GM19455 (cell line): ENCODE measurements at regions not wholly inside any gene's neighbourhood (a gene's known extent, or its start where the extent isn't known, plus 50 kb on each side); places are given as distances from the start of the nearest gene placed in this dataset.

Experiments used
- ATAC-seq: cut with Tn5 transposase; IDR thresholded peaks from one replicate; pipeline ENCODE4 v1.9.1; 2021; ENCODE audit not compliant: unreplicated experiment

DNA sequence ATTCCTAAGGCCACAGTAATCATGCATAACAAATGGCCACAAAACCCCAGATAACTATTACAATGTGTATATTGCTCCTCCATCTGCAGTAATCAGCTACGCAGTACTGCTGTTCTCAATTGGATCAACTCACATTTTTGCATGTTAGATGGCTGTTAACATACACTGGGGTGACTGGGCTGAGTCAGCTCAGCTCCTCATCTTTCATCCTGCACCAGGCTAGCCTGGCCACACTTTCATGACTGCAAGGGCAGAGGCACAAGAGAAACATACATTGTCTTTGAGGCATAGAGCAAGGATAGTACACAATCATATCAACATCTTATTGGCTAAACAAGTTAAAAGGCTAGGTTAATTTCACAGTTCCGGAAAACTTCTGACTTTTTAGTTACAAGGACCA is 306.6 kb downstream of the SLC6A15 start:
- no peak for ATAC-seq

DNA sequence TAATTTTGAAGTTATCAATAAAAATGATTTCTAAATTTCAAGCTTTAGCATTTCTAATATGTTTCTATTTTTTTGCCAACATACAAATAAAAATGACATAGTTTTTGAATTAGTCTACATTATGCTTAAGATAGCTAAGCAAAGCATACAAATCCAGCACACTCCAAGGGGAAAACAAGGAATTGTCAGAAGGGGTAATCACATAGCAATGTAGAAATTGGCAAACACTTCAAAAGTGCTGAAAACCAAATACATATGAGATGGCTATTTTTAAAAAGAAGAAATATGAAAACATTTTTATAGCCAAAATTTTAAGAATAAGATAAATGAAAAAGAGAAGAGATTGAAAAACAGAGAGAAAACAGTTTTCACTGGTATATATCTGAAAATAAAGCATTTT is 308.0 kb downstream of the SLC6A15 start:
- ATAC-seq = no peak

DNA sequence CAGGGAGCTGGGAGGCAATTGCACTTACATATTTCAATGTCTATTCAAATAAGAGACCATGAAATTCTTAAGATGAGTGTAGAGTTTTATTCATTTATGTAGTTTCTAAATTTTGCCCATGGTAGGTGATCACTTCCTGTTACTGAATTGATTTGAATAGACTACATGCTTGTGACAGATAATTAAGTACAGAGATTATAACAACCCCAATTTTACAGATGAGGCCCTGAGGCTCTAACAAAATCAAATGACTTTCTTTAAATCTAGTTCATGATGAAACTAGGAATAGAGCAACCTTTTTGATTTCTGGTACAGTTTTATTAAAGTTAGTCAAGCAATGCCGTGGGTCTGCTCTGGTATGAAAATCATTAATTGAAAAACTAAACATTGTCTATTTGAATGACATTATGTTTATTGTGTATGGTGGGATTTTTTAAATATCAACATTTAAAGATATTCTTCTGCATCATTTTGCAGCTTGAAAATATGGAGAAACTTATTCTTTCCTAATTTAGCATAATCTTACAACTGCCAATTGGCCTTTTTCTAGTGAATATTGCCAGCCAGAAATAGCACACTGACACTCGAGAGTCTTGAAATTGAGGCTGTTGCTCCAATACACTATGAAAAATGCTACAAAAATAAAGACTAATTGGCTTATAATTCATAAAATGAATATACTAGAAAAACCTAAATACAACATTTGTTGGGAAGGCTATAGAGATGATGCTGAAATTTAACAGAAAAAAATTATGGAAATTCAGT is 308.9 kb downstream of the SLC6A15 start:
- no peak for ATAC-seq

DNA sequence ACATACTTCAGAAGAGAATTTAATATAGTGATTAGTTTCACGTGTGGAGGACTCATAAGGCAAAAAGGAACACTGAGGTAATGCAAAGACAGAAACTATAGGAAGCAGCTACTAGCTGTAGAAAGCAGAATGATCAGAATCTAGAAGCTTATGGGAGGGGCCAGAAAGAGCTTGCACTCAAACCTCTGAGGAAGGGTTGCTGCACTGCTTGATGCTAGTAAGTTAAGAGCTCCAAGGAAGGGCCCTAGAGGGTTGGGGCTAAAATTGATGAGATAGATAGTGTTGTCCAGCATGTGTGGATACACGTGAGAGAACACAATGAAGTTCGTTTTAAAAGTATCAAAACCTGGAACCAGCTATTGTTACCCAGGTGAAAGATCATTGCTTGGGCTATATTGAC is 311.1 kb downstream of the SLC6A15 start:
- ATAC-seq = no peak

DNA sequence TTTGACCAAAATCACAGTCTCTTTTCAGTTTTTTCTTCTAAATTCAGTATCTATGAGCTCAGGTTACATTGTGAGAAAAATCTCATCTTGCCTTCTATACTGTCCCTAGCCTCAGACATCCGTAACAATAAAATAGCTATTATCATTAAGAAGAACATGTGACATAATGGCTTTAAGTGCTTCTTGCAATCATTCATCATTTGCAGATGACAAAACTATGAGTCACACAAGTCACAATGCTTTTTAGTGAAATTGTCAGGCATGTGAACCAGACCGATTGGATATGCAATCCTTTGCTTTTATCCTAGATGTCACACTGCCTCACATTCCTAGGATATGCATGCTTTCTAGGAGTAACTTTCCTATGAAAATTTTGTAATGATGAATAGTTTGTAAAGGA is 313.1 kb downstream of the SLC6A15 start:
- ATAC-seq = no peak

DNA sequence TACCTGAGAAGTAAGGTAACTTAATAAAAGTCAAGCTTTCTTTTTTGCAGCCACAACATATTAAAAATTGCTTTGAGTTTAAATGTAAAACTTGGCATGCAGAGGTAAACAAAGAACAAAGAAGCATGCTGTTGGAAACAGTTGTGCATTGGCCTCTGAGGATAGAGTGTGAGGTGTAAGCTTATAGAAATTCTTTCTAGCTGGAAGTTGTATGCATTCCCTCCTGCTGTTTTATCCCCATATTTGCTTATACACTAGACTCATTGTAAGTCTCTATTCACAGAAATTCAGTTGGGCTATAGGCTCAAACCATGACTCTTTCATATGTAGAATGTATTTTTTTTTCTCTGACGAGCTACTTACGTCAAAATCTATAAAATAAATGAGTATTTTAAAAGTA is 316.3 kb downstream of the SLC6A15 start:
- no peak for ATAC-seq

DNA sequence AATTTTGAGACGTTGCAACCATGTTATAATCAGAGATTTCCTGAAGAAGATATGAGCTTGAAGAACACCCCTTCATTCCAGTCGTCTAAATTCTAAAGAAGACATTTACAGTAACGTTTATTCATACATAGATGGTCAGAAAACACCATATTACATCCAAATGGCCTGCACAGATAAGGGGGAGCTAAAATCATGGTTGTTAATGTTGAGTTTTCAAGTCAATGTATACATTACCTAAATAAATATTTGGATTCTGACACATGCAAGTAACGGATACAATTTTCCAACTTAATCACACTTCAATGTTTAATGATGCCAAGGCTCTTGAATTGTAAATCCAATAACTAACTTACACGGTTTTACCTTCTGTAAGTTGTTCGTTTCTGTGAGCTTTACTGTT is 318.4 kb downstream of the SLC6A15 start:
- no peak for ATAC-seq

DNA sequence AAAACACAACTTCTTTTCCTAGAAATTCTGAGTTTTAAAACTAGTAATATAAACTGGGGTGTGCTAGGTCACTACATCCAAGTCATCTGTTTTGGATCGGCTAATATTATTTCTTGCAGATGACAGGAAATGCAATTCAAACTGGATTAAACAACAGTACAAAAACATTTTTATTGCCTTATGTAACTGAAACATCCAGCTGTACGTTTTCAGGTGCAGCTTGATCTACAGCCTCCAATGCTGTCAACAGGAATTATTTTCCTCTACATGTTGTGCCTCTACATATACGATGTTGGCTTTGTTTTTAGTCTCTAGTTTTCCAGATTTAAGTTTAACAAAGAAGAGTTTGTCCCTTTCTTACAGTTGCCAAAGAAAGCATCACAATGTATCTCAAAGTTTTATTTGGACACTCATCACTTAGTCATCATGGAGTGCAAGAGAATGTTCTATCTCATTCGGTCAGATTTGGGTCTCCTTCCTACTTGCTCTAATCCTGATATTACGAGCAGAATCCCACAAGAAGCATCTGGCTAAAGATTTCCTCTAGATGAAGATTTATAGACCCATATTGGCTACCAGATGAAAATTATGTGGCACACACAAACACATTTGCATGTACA is 326.7 kb downstream of the SLC6A15 start:
- no peak for ATAC-seq

DNA sequence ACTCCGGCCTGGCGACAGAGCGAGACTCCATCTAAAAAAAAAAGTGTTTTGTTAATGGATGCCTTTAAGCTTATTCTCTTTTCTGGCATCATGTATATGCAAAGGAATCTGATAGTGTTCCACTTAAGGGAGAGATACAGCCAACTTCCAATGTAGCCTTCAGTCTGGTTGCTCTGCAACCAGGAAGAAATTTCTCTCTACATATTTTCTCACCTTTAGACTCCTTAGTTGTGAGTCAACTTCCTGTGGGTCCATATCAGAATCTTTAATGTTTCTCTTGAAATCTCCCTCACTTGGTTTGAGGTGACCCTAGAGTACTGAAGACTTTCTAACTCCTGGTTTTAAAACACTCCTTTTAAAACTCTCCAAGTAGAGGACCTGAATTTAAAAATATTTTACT is 340.4 kb downstream of the SLC6A15 start:
- no peak for ATAC-seq

DNA sequence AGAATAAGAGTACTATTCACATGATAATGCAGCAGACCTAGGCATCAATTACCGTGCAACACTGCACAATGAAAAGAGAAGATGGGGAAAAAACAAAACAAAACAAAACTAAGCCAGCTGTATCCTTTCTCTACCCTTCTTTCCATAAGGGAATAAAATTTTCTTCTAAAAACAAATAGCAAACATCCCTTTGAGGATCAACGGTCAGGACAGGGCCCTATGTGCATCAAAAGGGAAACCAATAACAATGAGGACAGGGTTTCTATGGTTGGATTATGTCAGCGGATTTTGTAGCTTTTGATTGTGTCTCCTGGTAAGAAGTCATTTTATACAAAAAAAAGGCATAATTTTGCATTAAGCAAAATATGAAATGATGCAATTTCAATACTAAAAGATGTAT is 350.3 kb downstream of the SLC6A15 start:
- no peak for ATAC-seq

DNA sequence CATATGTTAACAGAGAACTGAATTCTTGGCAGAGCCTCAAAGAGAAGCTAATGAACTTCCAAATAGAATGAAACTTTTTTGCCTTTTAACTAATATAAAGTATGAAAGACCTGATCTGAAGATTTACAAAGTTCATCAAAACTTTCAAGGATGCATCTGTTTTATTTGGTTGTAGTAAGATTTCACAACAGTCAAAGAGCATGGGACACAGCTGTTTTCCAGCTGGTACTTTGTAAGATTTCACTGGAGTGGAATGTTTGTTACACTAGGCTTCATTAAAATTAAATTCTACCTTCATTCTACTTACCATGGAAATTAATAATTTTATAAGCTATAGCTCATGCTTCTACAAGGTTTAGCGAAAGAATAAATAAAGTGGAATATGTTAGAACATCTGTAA is 351.2 kb downstream of the SLC6A15 start:
- no peak for ATAC-seq

DNA sequence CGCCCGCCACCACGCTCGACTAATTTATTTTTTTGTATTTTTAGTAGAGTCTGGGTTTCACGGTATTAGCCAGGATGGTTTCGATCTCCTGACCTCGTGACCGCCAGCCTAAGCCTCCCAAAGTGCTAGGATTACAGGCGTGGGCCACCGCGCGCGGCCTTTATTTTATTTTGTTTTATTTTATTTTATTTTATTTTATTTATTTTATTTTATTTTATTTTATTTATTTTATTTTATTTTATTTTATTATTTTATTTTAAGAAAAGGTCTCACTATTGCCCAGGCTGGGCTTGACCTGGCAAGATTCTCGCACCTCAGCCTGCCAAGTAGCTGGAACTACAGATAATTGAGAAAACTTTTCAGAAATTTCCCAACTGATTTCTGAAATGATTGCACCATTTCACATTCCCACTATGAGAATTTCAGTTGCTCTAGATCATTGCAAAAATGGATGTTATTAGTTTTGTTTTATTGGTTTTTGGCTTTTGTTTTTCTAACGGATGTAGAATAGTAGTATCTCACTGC is 358.3 kb downstream of the SLC6A15 start:
- no peak for ATAC-seq

DNA sequence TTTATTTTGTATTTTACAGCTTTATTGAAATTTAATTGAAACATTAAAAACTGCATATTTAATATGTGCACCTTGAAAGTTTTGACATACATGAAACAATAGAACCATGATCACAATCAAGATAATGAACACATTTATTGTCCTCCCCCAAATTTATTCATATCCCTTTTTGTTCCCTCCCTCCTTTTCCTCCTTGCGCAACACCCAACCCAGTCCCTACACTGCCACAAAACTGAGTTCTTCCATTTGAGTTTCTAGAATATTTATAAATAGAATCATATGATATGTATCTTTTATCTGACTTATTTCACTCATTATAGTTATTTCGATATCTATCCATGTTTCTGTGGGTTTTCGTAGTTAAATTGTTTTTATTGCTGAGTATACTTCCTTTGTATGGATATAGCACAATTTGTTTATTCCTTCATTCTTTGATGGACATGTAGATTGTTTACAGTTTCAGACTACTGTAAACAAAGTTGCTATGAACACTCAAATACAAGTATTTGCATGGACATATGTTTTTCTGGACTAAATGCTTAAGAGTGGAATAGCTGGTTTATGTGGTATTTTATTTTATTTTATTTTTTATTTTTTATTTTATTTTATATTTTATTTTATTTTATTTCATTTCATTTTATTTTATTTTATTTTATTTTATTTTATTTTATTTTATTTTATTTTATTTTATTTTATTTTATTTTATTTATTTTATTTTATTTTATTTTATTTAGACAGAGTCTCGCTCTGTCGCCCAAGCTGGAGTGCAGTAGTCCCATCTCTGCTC is 359.1 kb downstream of the SLC6A15 start:
- ATAC-seq = no peak

DNA sequence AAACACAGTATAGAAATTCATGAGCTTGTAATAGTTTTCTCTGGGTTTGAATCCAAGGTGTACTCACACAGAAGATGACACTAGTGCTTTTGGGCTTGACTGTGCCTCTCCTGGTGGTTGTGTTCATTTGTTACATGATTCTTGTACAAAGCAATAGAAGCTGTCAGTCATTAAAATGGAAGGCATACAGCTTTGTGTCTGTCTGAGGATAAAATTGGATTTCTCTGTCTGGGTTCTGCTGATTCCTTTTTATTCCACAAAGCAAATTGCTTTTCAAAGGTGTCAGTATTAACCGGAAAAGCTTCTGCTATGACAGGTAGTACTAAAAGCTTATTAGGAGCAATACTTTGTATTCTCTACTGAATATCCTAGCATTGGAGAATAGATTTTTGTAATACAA is 361.2 kb downstream of the SLC6A15 start:
- no peak for ATAC-seq

DNA sequence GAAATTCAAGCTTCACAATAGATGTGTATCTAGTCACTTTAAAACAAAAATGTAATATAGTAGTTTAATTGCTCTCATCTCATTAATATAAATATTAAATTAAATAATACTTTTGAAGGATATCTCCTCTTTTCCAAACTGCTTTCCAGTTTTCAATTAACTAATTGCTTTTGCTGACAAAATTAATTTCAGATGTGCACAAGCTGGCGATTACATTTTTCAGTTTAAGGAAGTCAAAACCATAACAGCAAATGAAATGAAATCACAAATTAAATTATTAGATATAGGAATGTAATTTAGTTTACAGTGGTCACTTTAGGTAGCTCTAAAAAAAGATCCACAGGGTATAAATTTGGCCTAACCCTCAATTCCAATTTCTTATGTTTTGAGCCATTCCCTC is 362.1 kb downstream of the SLC6A15 start:
- ATAC-seq = no peak

DNA sequence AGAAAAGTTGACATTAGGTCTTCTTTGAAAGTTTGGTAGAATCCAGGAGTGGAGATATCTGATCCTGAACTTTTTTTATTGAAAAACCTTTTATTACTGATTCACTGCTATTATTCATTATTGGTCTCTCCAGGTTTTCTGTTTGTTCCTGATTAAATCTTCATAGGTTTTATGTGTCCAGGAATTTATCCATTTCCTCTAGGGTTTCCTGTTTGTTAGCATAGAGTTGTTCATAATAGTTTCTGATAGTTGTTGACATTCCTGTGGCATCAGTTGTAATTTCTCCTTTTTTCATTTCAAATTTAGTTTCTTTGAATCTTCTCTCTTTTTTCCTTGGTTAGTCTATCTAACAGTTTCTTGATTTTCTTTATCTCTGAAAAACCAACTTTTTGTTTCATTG is 370.3 kb downstream of the SLC6A15 start:
- ATAC-seq = no peak

DNA sequence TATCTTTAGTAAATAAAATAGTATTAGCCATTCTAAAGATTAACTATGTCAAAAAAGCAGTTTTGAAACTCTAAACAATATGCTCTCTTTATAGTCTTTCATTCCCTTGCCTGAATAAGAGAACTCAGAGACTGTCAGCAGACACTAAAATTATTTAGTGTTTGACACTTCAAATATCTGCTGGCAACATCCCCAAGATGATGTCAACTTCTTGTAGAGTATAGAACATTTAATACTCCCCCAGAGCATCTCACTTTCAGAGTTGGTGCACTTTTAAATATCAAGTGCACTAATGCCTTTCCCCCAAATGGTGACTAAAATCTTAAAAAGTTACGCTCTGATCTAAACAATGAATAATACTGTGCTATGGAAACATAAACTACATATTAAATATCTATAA is 374.9 kb downstream of the SLC6A15 start:
- no peak for ATAC-seq

DNA sequence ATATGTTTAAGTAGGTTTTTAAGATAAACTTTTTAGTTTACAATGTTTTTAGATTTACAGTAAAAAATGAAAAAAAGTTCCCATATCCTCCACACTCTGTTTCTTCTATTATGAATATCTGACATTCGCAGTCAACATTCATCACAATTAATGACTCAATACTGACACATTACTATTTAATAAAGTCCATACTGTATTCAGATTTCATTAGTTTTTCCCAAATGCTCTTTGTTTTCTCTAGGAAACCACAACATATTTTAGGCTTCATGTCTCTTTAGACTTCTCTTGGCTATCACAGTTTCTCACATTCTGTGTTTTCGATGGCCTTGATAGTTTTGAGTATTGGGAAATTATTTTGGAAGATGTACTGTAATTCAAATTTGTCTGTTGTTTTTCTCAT is 399.8 kb downstream of the SLC6A15 start:
- no peak for ATAC-seq

DNA sequence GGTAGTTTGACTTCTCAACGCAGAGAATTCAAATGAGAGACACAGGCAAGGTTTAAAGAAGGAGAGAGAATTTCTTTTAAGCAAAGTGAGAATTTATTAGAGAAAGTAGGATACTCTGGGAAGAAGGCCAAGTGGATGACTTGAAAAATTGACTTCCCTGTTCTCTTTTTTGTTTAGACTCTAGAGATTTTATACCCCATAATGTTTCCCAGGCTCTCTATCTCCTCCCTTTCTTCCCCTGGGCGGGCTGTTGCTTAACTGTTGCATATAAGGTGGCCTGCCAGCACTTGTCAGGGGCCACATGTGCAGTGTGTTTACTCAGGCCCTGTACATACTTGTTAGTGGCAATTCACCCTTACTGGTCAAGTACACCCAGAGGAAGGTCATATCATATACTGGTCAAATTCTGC is 403.7 kb downstream of the SLC6A15 start:
- ATAC-seq = no peak

DNA sequence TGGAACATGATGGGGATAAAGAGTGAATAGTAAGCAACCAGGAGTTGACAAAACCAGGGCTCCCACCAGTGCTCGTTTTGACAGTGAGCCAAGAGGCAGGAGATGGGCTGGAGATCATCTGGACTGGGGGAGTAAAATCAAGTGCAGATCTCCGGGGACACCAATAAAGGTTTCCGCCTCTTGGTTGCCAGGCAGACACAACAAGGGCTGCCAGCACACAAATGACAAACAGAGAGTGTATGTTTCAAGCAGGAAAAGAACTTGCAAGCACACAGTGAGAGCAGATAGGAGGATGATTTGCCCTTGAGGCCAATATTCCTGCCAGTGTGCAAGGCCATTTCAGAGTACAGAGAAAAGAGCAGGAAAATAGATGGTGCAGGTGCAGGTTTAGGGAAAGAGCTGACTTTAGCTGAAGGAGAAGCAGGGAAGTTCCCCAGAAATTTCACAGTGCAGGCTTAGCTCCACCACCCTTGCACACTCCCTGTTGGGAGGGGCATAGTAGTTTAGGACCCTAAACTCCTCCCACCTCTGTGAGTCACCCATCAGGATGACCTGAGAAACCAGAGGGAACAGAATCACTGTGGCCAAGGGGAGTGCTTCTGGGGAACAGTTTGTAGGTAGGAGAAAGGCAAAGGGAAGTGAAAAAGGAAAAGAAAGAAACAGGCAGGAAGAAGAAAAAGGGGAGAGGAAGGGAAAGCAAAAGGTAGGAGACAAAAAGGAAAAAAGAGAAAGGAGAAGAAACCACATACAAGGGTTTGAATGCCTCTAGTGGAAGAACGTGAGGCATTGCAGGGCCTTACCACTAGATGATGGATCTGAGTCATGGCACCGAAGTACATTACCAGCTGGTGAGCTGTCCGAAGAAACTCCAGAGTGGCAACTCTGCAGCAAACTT is 404.4 kb downstream of the SLC6A15 start:
- no peak for ATAC-seq

DNA sequence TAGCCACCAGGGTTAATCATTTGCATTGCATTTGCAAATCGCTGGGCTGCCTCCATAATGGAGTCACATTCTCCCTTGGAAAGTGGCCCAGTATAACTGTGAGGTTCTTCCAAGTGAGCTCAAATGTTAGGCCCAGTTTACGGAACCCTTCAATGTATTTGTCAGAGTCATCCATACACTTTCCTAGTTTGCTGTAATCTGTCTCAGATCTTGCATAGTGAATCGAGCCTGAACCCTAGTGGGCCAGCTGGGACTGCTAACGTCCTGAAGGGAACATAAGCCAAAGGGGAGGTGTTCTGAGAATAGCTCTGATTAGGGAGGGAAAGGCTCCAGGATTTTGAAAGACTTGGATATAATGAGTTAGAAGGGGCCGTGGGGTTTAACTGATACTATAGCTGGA is 406.3 kb downstream of the SLC6A15 start:
- no peak for ATAC-seq
